IMR-90 (cell line): ENCODE measurements at regions not wholly inside any gene's neighbourhood (a gene's known extent, or its start where the extent isn't known, plus 50 kb on each side); places are given as distances from the start of the nearest gene placed in this dataset.

Experiments used
- ATAC-seq: fragments of 200-7000 bp; cut with Tn5 transposase; 2 replicates; pipeline ENCODE4 v1.9.1; 2020; ENCODE audit warnings: low read depth, mild to moderate bottlenecking, moderate library complexity
- BruUV-seq: library from RNA; stranded (reverse); fragments of 400-500 nt; replicated peaks from 2 replicates; lab custom pipeline; 2021; lab: Mats Ljungman, UMichigan
- CTCF ChIA-PET: fragments of 300-600 bp; formaldehyde crosslinking; extraction: SDS; loops from one replicate; lab custom pipeline; 2021; ENCODE audit warnings: antibody characterized with exemption; lab: Yijun Ruan, JAX
- POLR2A ChIA-PET: fragments of 300-600 bp; sonication (Branson Sonifier 250); formaldehyde crosslinking; loops from one replicate; lab custom pipeline; 2022; ENCODE audit warnings: antibody characterized with exemption; ENCODE audit not compliant: unreplicated experiment; lab: Charles Lee
- DNase-seq: peaks from one replicate; pipeline ENCODE4 v3.0.0; 2013
- H2AFZ ChIP-seq: replicated peaks from 2 replicates; pipeline ENCODE3; 2013; ENCODE audit warnings: low read length, mild to moderate bottlenecking; ENCODE audit not compliant: poor library complexity
- H2AK5ac ChIP-seq: 2 replicates; pipeline ENCODE4 v1.6.1; 2013; ENCODE audit warnings: low read depth, low read length, inconsistent platforms
- H2AK9ac ChIP-seq: replicated peaks from 2 replicates; pipeline ENCODE3; 2013; ENCODE audit warnings: mild to moderate bottlenecking, low read depth, low read length, moderate library complexity; ENCODE audit not compliant: poor library complexity
- H2BK120ac ChIP-seq: 2 replicates; pipeline ENCODE4 v1.6.1; 2013; ENCODE audit warnings: low read depth, low read length, inconsistent platforms
- H2BK15ac ChIP-seq: 3 replicates; pipeline ENCODE4 v1.6.1; 2013; ENCODE audit warnings: low read depth, low read length, inconsistent platforms
- H2BK20ac ChIP-seq: 2 replicates; pipeline ENCODE4 v1.6.1; 2013; ENCODE audit warnings: low read depth, mild to moderate bottlenecking, inconsistent platforms, low read length, moderate library complexity
- H2BK5ac ChIP-seq: 2 replicates; pipeline ENCODE4 v1.6.1; 2013; ENCODE audit warnings: mild to moderate bottlenecking, low read depth, low read length, inconsistent platforms; ENCODE audit not compliant: poor library complexity, severe bottlenecking
- H3K14ac ChIP-seq: replicated peaks from 2 replicates; pipeline ENCODE4 v1.6.1; 2013; ENCODE audit warnings: low read depth, low read length, inconsistent platforms
- H3K18ac ChIP-seq: 2 replicates; pipeline ENCODE4 v1.6.1; 2013; ENCODE audit warnings: low read depth, low read length, control low read depth
- H3K23ac ChIP-seq: 2 replicates; pipeline ENCODE4 v1.6.1; 2013; ENCODE audit warnings: low read depth, low read length, inconsistent platforms
- H3K27ac ChIP-seq: 2 replicates; pipeline ENCODE4 v1.5.1; 2013; ENCODE audit warnings: mild to moderate bottlenecking, control low read depth, low read length; ENCODE audit not compliant: insufficient read depth
- H3K27me3 ChIP-seq: 2 replicates; pipeline ENCODE4 v1.6.1; 2013; ENCODE audit warnings: low read length; ENCODE audit not compliant: control insufficient read depth, insufficient read depth
- H3K36me3 ChIP-seq: 2 replicates; pipeline ENCODE4 v1.6.1; 2013; ENCODE audit warnings: low read length, mixed read lengths; ENCODE audit not compliant: control insufficient read depth, insufficient read depth
- H3K4ac ChIP-seq: 2 replicates; pipeline ENCODE4 v1.6.1; 2013; ENCODE audit warnings: low read depth, low read length, inconsistent platforms
- H3K4me1 ChIP-seq: 2 replicates; pipeline ENCODE4 v1.6.1; 2013; ENCODE audit warnings: low read length, mixed read lengths; ENCODE audit not compliant: control insufficient read depth, insufficient read depth
- H3K4me2 ChIP-seq: 2 replicates; pipeline ENCODE4 v1.6.1; 2013; ENCODE audit warnings: low read depth, mild to moderate bottlenecking, control low read depth, low read length, moderate library complexity
- H3K4me3 ChIP-seq: 2 replicates; pipeline ENCODE4 v1.5.1; 2013; ENCODE audit warnings: low read depth, mild to moderate bottlenecking, control low read depth, low read length, moderate library complexity; ENCODE audit not compliant: insufficient read depth
- H3K56ac ChIP-seq: 2 replicates; pipeline ENCODE4 v1.6.1; 2013; ENCODE audit warnings: low read length, inconsistent platforms; ENCODE audit not compliant: insufficient read depth; ENCODE audit errors: extremely low read depth
- H3K79me1 ChIP-seq, 2 experiments: 2 replicates each; pipeline ENCODE4 v1.6.1; 2013; ENCODE audit warnings: low read length in 2 of 2, inconsistent platforms in 1 of 2, low read depth in 1 of 2
- H3K9ac ChIP-seq: 2 replicates; pipeline ENCODE4 v1.6.1; 2013; ENCODE audit warnings: low read depth, low read length, control low read depth
- H3K9me1 ChIP-seq: 2 replicates; pipeline ENCODE4 v1.6.1; 2013; ENCODE audit warnings: low read length, inconsistent platforms; ENCODE audit not compliant: insufficient read depth
- H3K9me3 ChIP-seq: 2 replicates; pipeline ENCODE4 v1.6.1; 2013; ENCODE audit warnings: low read length; ENCODE audit not compliant: control insufficient read depth, insufficient read depth
- H4K20me1 ChIP-seq: 2 replicates; pipeline ENCODE4 v1.6.1; 2013; ENCODE audit warnings: low read length, inconsistent platforms; ENCODE audit not compliant: insufficient read depth
- H4K5ac ChIP-seq: 2 replicates; pipeline ENCODE4 v1.6.1; 2013; ENCODE audit warnings: mild to moderate bottlenecking, low read depth, low read length, control low read depth
- H4K8ac ChIP-seq, 2 experiments: 2 replicates each; pipeline ENCODE4 v1.6.1; 2013; ENCODE audit warnings: low read depth in 2 of 2, low read length in 2 of 2, control low read depth in 1 of 2, inconsistent platforms in 1 of 2
- H4K91ac ChIP-seq: 2 replicates; pipeline ENCODE4 v1.6.1; 2013; ENCODE audit warnings: low read depth, low read length, inconsistent platforms; ENCODE audit not compliant: insufficient read depth
- CEBPB ChIP-seq: IDR thresholded peaks from 2 replicates; pipeline ENCODE4 v1.6.1; 2012; ENCODE audit warnings: low read depth, low read length, improper control_type of control experiment
- FOS ChIP-seq: fragments of 150-350 bp; IDR thresholded peaks from 2 replicates; pipeline ENCODE4 v1.6.1; 2016; ENCODE audit warnings: low read depth, low read length
- MAFK ChIP-seq: IDR thresholded peaks from 2 replicates; pipeline ENCODE4 v1.6.1; 2012; ENCODE audit warnings: low read depth, low read length, improper control_type of control experiment
- MAZ ChIP-seq: IDR thresholded peaks from 2 replicates; pipeline ENCODE4 v1.6.1; 2012; ENCODE audit warnings: low read depth, mild to moderate bottlenecking, low read length, improper control_type of control experiment, moderate library complexity, borderline replicate concordance
- MXI1 ChIP-seq: IDR thresholded peaks from 2 replicates; pipeline ENCODE4 v1.6.1; 2012; ENCODE audit warnings: low read depth, mild to moderate bottlenecking, low read length, moderate library complexity, borderline replicate concordance
- NFE2L2 ChIP-seq: fragments of 150-350 bp; IDR thresholded peaks from 2 replicates; pipeline ENCODE4 v1.6.1; 2016; ENCODE audit warnings: low read depth, mild to moderate bottlenecking, low read length
- POLR2A ChIP-seq: IDR thresholded peaks from 2 replicates; pipeline ENCODE4 v1.6.1; 2012; ENCODE audit warnings: mild to moderate bottlenecking, low read depth, low read length
- RAD21 ChIP-seq: IDR thresholded peaks from 2 replicates; pipeline ENCODE4 v1.6.1; 2012; ENCODE audit warnings: low read length, improper control_type of control experiment
- SMC3 ChIP-seq: fragments of 150-350 bp; IDR thresholded peaks from 2 replicates; pipeline ENCODE4 v1.6.1; 2016; ENCODE audit warnings: low read depth, mild to moderate bottlenecking, antibody characterized with exemption, low read length, moderate library complexity
- WGBS, 2 experiments: methylation state at CpG; one replicate each; pipeline versions ENCODE4 v1.1.5 to v1.1.7; 2013; ENCODE audit warnings: missing lambda C conversion rate in 2 of 2; ENCODE audit not compliant: insufficient read length in 1 of 2; ENCODE audit errors: extremely low coverage in 2 of 2; 5-methylcytosine and 5-hydroxymethylcytosine counted together
- dilution Hi-C: fragments of 300-500 bp; cut with HindIII; formaldehyde crosslinking; loops from one replicate; pipeline ENCODE4 v1.14.3; 2018; ENCODE audit warnings: low sequenced_read_pairs; ENCODE audit not compliant: unreplicated experiment
- in situ Hi-C: fragments of 300-500 bp; cut with MboI; formaldehyde crosslinking; loops from 3 replicates; pipeline ENCODE4 v1.14.3; 2019; ENCODE audit warnings: low sequenced_read_pairs, inconsistent platforms, mixed read lengths
- intact Hi-C: fragments of 100-400 bp; cut with micrococcal nuclease; formaldehyde crosslinking; loops from 2 replicates; pipeline ENCODE4 v1.10.0; 2022
- TF ChIP-seq, protein P1 (sequence below): fragments of 150-350 bp; IDR thresholded peaks from 2 replicates; pipeline ENCODE4 v1.6.1; 2016; ENCODE audit warnings: low read depth, mild to moderate bottlenecking, low read length, moderate library complexity, borderline replicate concordance

DNA sequence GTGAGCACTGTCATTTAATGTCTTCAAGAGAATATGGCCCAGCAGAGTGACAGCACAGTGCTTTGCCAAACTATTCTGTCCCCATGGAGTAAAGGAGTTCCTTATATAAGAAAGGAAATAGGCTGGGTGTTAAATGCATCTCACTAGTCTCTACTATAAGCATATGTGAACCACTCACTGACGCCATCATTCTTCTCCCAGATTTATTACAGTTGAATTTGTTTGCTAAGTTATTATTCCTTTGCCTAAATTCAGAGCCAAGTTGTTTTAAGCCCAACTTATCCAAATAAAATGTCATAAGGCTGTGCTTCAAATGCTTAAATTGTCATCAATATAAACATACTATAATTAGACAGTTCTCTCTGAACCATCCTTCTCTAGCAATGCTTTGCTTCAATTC is 151.6 kb downstream of the KCNA5 start:
- H4K5ac ChIP-seq: no peak overlapping the region
- H3K27ac ChIP-seq: no peak overlapping the region
- H3K4me3 ChIP-seq: no peak overlapping the region
- TF ChIP-seq MAZ: no peak
- TF ChIP-seq, protein P1, sequence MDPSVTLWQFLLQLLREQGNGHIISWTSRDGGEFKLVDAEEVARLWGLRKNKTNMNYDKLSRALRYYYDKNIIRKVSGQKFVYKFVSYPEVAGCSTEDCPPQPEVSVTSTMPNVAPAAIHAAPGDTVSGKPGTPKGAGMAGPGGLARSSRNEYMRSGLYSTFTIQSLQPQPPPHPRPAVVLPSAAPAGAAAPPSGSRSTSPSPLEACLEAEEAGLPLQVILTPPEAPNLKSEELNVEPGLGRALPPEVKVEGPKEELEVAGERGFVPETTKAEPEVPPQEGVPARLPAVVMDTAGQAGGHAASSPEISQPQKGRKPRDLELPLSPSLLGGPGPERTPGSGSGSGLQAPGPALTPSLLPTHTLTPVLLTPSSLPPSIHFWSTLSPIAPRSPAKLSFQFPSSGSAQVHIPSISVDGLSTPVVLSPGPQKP: no peak
- TF ChIP-seq MXI1: no peak
- TF ChIP-seq SMC3: no peak
- no peak for TF ChIP-seq RAD21
- TF ChIP-seq MAFK: no peak
- TF ChIP-seq POLR2A: no peak
- no peak for TF ChIP-seq CEBPB
- TF ChIP-seq NFE2L2: no peak
- no peak for TF ChIP-seq FOS
- no peak overlapping the region for H3K4ac ChIP-seq
- ATAC-seq (no peak), DNase-seq (no peak)
- no peak overlapping the region for H4K8ac ChIP-seq
- no peak overlapping the region for H2BK120ac ChIP-seq
- no peaks in the 10 kb centered on the region for H4K20me1 ChIP-seq
- no peak overlapping the region for H2BK5ac ChIP-seq
- H3K4me1 ChIP-seq: peaks cover 1% of the 10 kb centered on the region; the same call in 1 of the 2 replicates
- H3K23ac ChIP-seq: no peak overlapping the region
- no peaks in the 10 kb centered on the region for H3K27me3 ChIP-seq
- H2AK5ac ChIP-seq: no peak overlapping the region
- no TSS peak for BruUV-seq
- no peaks in the 10 kb centered on the region for H3K79me1 ChIP-seq
- in situ Hi-C loops (no loop called here), dilution Hi-C loops (no loop called here), intact Hi-C loops (no loop called here)
- H3K14ac ChIP-seq: no peak overlapping the region
- no peak overlapping the region for H3K9ac ChIP-seq
- H2BK15ac ChIP-seq: no peak overlapping the region
- H2AK9ac ChIP-seq: no peak overlapping the region
- no peaks in the 10 kb centered on the region for H3K9me3 ChIP-seq
- no peak overlapping the region for H2BK20ac ChIP-seq
- H4K91ac ChIP-seq: no peak overlapping the region
- H3K4me2 ChIP-seq: no peak overlapping the region
- H3K36me3 ChIP-seq: no peaks in the 10 kb centered on the region
- H3K56ac ChIP-seq: no peak overlapping the region
- H3K18ac ChIP-seq: no peak overlapping the region
- H2AFZ ChIP-seq: no peak overlapping the region
- WGBS, 2 experiments: no CpG with 5 or more reads among the region's 1 CpG
- CTCF ChIA-PET: no interaction called here
- POLR2A ChIA-PET: no interaction called here
- 0 out of 2 replicates have a peak, but pooled peaks cover 2% of the 10 kb centered on the region for H3K9me1 ChIP-seq
